SU-DHL-6 (cell line): ENCODE measurements at regions not wholly inside any gene's neighbourhood (a gene's known extent, or its start where the extent isn't known, plus 50 kb on each side); places are given as distances from the start of the nearest gene placed in this dataset.

ENCODE experiments used
- H2AFZ ChIP-seq: fragments of 200-600 bp; sonication (generic); 2 replicates; pipeline ENCODE4 v1.6.1; 2014; ENCODE audit warnings: low read depth, mild to moderate bottlenecking, moderate library complexity, mixed read lengths, antibody characterized with exemption, low read length; ENCODE audit not compliant: severe bottlenecking
- H3F3A ChIP-seq: fragments of 200-600 bp; shearing (Covaris generic); 2 replicates; pipeline ENCODE4 v1.6.0; 2016; ENCODE audit warnings: antibody characterized with exemption, mild to moderate bottlenecking; ENCODE audit not compliant: insufficient read depth
- H3K27ac ChIP-seq: fragments of 200-600 bp; sonication (generic); 2 replicates; pipeline ENCODE4 v1.5.1; 2016; ENCODE audit warnings: low read depth, mild to moderate bottlenecking, low read length, moderate library complexity, mixed read lengths
- H3K27me3 ChIP-seq: fragments of 200-600 bp; sonication (generic), shearing (Covaris generic); 2 replicates; pipeline ENCODE4 v1.6.0; 2014; ENCODE audit warnings: mild to moderate bottlenecking, low read length
- H3K36me3 ChIP-seq: fragments of 200-600 bp; sonication (generic); 2 replicates; pipeline ENCODE4 v1.6.1; 2014; ENCODE audit warnings: mild to moderate bottlenecking, low read length, mixed read lengths
- H3K4me2 ChIP-seq: fragments of 300-600, 200-600 bp; shearing (Covaris generic), sonication (generic); 2 replicates; pipeline ENCODE4 v1.6.0; 2014; ENCODE audit warnings: low read length, low read depth, mild to moderate bottlenecking; ENCODE audit not compliant: poor library complexity, severe bottlenecking
- H3K4me3 ChIP-seq: fragments of 200-600 bp; sonication (generic); 2 replicates; pipeline ENCODE4 v1.5.1; 2014; ENCODE audit warnings: antibody characterized with exemption, low read length, mild to moderate bottlenecking, mixed read lengths; ENCODE audit not compliant: insufficient read depth, poor library complexity, severe bottlenecking
- H3K79me2 ChIP-seq: fragments of 200-600 bp; sonication (generic); 2 replicates; pipeline ENCODE4 v1.6.1; 2014; ENCODE audit warnings: mild to moderate bottlenecking, low read length, moderate library complexity; ENCODE audit not compliant: insufficient read depth
- H3K9ac ChIP-seq: fragments of 200-600 bp; sonication (generic); 2 replicates; pipeline ENCODE4 v1.7.0; 2014; ENCODE audit warnings: mild to moderate bottlenecking, low read length
- H3K9me2 ChIP-seq: fragments of 200-600 bp; sonication (generic); replicated peaks from 2 replicates; pipeline ENCODE4 v1.6.1; 2014; ENCODE audit warnings: low read length; ENCODE audit not compliant: insufficient read depth
- H3K9me3 ChIP-seq: fragments of 200-600 bp; sonication (generic); 2 replicates; pipeline ENCODE4 v1.6.1; 2014; ENCODE audit warnings: low read length, mixed read lengths; ENCODE audit not compliant: insufficient read depth
- H4K20me1 ChIP-seq: fragments of 200-600 bp; sonication (generic); 2 replicates; pipeline ENCODE4 v1.6.1; 2014; ENCODE audit warnings: low read depth, mild to moderate bottlenecking, antibody characterized with exemption, low read length, moderate library complexity, mixed read lengths
- CTCF ChIP-seq: fragments of 200-600 bp; sonication (generic); IDR thresholded peaks from one replicate; pipeline ENCODE4 v1.5.1; 2017; ENCODE audit warnings: antibody characterized with exemption, mild to moderate bottlenecking, low read length, moderate library complexity; ENCODE audit not compliant: insufficient read depth, poor library complexity, severe bottlenecking
- EZH2phosphoT487 ChIP-seq: fragments of 200-600 bp; sonication (generic), shearing (Covaris generic); conservative IDR thresholded peaks from 2 replicates; pipeline ENCODE4 v1.6.1; 2018; ENCODE audit warnings: mild to moderate bottlenecking, antibody characterized with exemption, low read length, moderate library complexity, mixed read lengths

GRCh38 chr3:117285737-117286136 is 576.2 kb downstream of the TUSC7 start:
- Histone ChIP-seq H3K9ac (no peak overlapping the region), H3K79me2 (no peaks in the 10 kb centered on the region), H3K9me3 (no peaks in the 10 kb centered on the region), H2AFZ (no peak overlapping the region), H3K27ac (no peak overlapping the region), H3K9me2 (no peaks in the 10 kb centered on the region), H3K27me3 (no peaks in the 10 kb centered on the region), H3F3A (no peaks in the 10 kb centered on the region), H3K36me3 (no peaks in the 10 kb centered on the region), H3K4me2 (no peak overlapping the region), H4K20me1 (no peaks in the 10 kb centered on the region), H3K4me3 (no peak overlapping the region)
- TF ChIP-seq CTCF (no peak), EZH2phosphoT487 (no peak)

GRCh38 chr3:117286488-117286887 is 576.9 kb downstream of the TUSC7 start:
- Histone ChIP-seq H3F3A (no peaks in the 10 kb centered on the region), H3K27me3 (no peaks in the 10 kb centered on the region), H3K9ac (no peak overlapping the region), H3K9me2 (no peaks in the 10 kb centered on the region), H2AFZ (no peak overlapping the region), H3K4me3 (no peak overlapping the region), H3K27ac (no peak overlapping the region), H3K79me2 (no peaks in the 10 kb centered on the region), H3K4me2 (no peak overlapping the region), H3K9me3 (no peaks in the 10 kb centered on the region), H3K36me3 (no peaks in the 10 kb centered on the region), H4K20me1 (no peaks in the 10 kb centered on the region)
- TF ChIP-seq CTCF (no peak), EZH2phosphoT487 (no peak)

GRCh38 chr3:117287602-117288001 is 578.0 kb downstream of the TUSC7 start:
- H4K20me1 ChIP-seq: no peaks in the 10 kb centered on the region

More at GRCh38 chr3:117287602-117288001, 578.0 kb downstream of the TUSC7 start:
- Histone ChIP-seq H3K36me3 (no peaks in the 10 kb centered on the region), H3K9me2 (no peaks in the 10 kb centered on the region), H3K4me3 (no peak overlapping the region), H2AFZ (no peak overlapping the region), H3F3A (no peaks in the 10 kb centered on the region), H3K9me3 (no peaks in the 10 kb centered on the region), H3K79me2 (no peaks in the 10 kb centered on the region), H3K9ac (no peak overlapping the region), H3K4me2 (no peak overlapping the region), H3K27me3 (no peaks in the 10 kb centered on the region), H3K27ac (no peak overlapping the region)
- TF ChIP-seq CTCF: no peak
- no peak for TF ChIP-seq EZH2phosphoT487
